Ishikawa (cell line): ENCODE measurements at regions not wholly inside any gene's neighbourhood (a gene's known extent, or its start where the extent isn't known, plus 50 kb on each side); places are given as distances from the start of the nearest gene placed in this dataset.

Source experiments
- CEBPB ChIP-seq: IDR thresholded peaks from 2 replicates; pipeline ENCODE4 v1.6.1; 2012
- CREB1 ChIP-seq: IDR thresholded peaks from 2 replicates; pipeline ENCODE4 v1.6.1; 2012; ENCODE audit warnings: low read depth
- EP300 ChIP-seq: IDR thresholded peaks from 2 replicates; pipeline ENCODE4 v1.6.1; 2012; ENCODE audit warnings: borderline replicate concordance
- MAX ChIP-seq: IDR thresholded peaks from 2 replicates; pipeline ENCODE4 v1.6.1; 2012
- RAD21 ChIP-seq: IDR thresholded peaks from 2 replicates; pipeline ENCODE4 v1.6.1; 2012; ENCODE audit warnings: low read depth
- TAF1 ChIP-seq: IDR thresholded peaks from 2 replicates; pipeline ENCODE4 v1.6.1; 2012; ENCODE audit warnings: low read depth, mild to moderate bottlenecking
- TEAD4 ChIP-seq: IDR thresholded peaks from 2 replicates; pipeline ENCODE4 v1.6.1; 2012
- YY1 ChIP-seq: IDR thresholded peaks from 2 replicates; pipeline ENCODE4 v1.6.1; 2012; ENCODE audit warnings: low read depth
- ZBTB7A ChIP-seq: IDR thresholded peaks from 2 replicates; pipeline ENCODE4 v1.6.1; 2012; ENCODE audit warnings: low read depth
- TF ChIP-seq, protein P1 (sequence below): IDR thresholded peaks from 2 replicates; pipeline ENCODE4 v1.6.1; 2012; ENCODE audit warnings: low read depth, mild to moderate bottlenecking

GRCh38 chr17:21542070-21542469 is 150.3 kb upstream of the KCNJ18 start:
- TF ChIP-seq, protein P1, sequence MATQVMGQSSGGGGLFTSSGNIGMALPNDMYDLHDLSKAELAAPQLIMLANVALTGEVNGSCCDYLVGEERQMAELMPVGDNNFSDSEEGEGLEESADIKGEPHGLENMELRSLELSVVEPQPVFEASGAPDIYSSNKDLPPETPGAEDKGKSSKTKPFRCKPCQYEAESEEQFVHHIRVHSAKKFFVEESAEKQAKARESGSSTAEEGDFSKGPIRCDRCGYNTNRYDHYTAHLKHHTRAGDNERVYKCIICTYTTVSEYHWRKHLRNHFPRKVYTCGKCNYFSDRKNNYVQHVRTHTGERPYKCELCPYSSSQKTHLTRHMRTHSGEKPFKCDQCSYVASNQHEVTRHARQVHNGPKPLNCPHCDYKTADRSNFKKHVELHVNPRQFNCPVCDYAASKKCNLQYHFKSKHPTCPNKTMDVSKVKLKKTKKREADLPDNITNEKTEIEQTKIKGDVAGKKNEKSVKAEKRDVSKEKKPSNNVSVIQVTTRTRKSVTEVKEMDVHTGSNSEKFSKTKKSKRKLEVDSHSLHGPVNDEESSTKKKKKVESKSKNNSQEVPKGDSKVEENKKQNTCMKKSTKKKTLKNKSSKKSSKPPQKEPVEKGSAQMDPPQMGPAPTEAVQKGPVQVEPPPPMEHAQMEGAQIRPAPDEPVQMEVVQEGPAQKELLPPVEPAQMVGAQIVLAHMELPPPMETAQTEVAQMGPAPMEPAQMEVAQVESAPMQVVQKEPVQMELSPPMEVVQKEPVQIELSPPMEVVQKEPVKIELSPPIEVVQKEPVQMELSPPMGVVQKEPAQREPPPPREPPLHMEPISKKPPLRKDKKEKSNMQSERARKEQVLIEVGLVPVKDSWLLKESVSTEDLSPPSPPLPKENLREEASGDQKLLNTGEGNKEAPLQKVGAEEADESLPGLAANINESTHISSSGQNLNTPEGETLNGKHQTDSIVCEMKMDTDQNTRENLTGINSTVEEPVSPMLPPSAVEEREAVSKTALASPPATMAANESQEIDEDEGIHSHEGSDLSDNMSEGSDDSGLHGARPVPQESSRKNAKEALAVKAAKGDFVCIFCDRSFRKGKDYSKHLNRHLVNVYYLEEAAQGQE = no peak
- TF ChIP-seq ZBTB7A = no peak
- TF ChIP-seq TAF1 = no peak
- TF ChIP-seq YY1 = no peak
- TF ChIP-seq MAX = no peak
- TF ChIP-seq EP300 = no peak
- TF ChIP-seq TEAD4 = no peak
- TF ChIP-seq CEBPB = no peak
- no peak for TF ChIP-seq CREB1
- TF ChIP-seq RAD21 = no peak
